Right lobe of liver (tissue), 6 donors: ENCODE measurements at regions not wholly inside any gene's neighbourhood (a gene's known extent, or its start where the extent isn't known, plus 50 kb on each side); places are given as distances from the start of the nearest gene placed in this dataset.
"Not testable (repeated sequence)": the region's sequence is repeated elsewhere in the genome, so short reads cannot be mapped to it uniquely, and the experiment has no call there.

Experiments used
- ATAC-seq, 4 donors: fragments of 200-7000 bp; cut with Tn5 transposase; one replicate each; pipeline ENCODE4 v1.9.1; 2020; ENCODE audit warnings: mild to moderate bottlenecking in 4 of 4, moderate library complexity in 4 of 4
- DNase-seq, 3 donors: peaks; one replicate each; pipeline ENCODE4 v3.0.0-alpha.2; 2020
- H3K27ac ChIP-seq, 3 donors: fragments of 200-600 bp; one replicate each; pipeline ENCODE4 v1.8.0; 2022
- H3K27me3 ChIP-seq, 2 donors: fragments of 200-600 bp; one replicate each; pipeline ENCODE4 v1.8.0; 2022
- H3K36me3 ChIP-seq, 4 donors: fragments of 200-600 bp; sonication (generic) in 1 of 4; one replicate each; pipeline versions ENCODE4 v1.5.1 to v1.8.0; 2017 to 2022; ENCODE audit warnings: control low read depth in 1 of 4
- H3K4me1 ChIP-seq, 4 donors: fragments of 200-600 bp; sonication (generic) in 1 of 4; one replicate each; pipeline versions ENCODE4 v1.5.1 to v1.8.0; 2017 to 2022; ENCODE audit warnings: control low read depth in 1 of 4
- H3K4me3 ChIP-seq, 3 donors: fragments of 200-600 bp; one replicate each; pipeline ENCODE4 v1.8.0; 2022
- H3K9me3 ChIP-seq, 4 donors: fragments of 200-600 bp; sonication (generic) in 1 of 4; one replicate each; pipeline versions ENCODE4 v1.5.1 to v1.8.0; 2017 to 2022; ENCODE audit warnings: control low read depth in 1 of 4
- CTCF ChIP-seq, 4 donors: fragments of 200-600 bp in 3 of 4; fragments of 450-650 bp in 1 of 4; IDR thresholded peaks; one replicate each; pipeline versions ENCODE4 v1.5.1 to v1.8.0; 2016 to 2022; ENCODE audit warnings: antibody characterized with exemption in 4 of 4, mild to moderate bottlenecking in 2 of 4
- POLR2A ChIP-seq: fragments of 450-650 bp; IDR thresholded peaks from one replicate; pipeline ENCODE4 v1.6.1; 2017; ENCODE audit warnings: antibody characterized with exemption, mild to moderate bottlenecking
- WGBS: methylation state at CpG from one replicate; pipeline ENCODE4 v1.1.6; 2018; ENCODE audit warnings: low coverage, low lambda C conversion rate; ENCODE audit not compliant: insufficient coverage; ENCODE audit errors: missing lambda C conversion rate; 5-methylcytosine and 5-hydroxymethylcytosine counted together
- intact Hi-C, 2 donors: fragments of 100-400 bp; cut with DNase I; formaldehyde crosslinking; loops; one replicate each; pipeline versions ENCODE4 v1.11.2 to v1.14.1; 2022
- donor health status: DM: no; HTN: yes; CAD: no.
- donor health status: DM: no; HTN: no; CAD: no.
- donor health status: DM: no; HTN: no; CAD: no.
- donor health status: DM: no; HTN: yes; CAD: no.
- donor health status: DM: no; HTN: yes; CAD: no.

- intact Hi-C loops = no loop called here
- no peak overlapping the region for H3K4me3 ChIP-seq
- no peak overlapping the region for H3K27ac ChIP-seq
- H3K4me1 ChIP-seq = no peaks in the 10 kb centered on the region
- no peaks in the 10 kb centered on the region for H3K9me3 ChIP-seq
- no peaks in the 10 kb centered on the region for H3K36me3 ChIP-seq
- no peak for ATAC-seq
- WGBS = 85% methylated on average over 4 of the region's 36 CpGs
- no peaks in the 10 kb centered on the region for H3K27me3 ChIP-seq
- peak in 1 of 3 donors; percentile 35 for DNase-seq
- TF ChIP-seq POLR2A = no peak
- no peak for TF ChIP-seq CTCF (IDR thresholded peaks at IDR 0.05)
Measured at GRCh38 chr13:63741029-63741813, 2325.6 kb upstream of the PCDH20 start.

GRCh38 chr13:63739112-63739735 lies 2323.6 kb upstream of the PCDH20 start:
- intact Hi-C loops = not testable (repeated sequence)

GRCh38 chr13:63737418-63737817 lies 2321.8 kb upstream of the PCDH20 start:
- 88% methylated on average over 3 of the region's 19 CpGs for WGBS
- no peak for TF ChIP-seq CTCF (IDR thresholded peaks at IDR 0.05)
- TF ChIP-seq POLR2A = no peak
- Histone ChIP-seq H3K9me3 (no peaks in the 10 kb centered on the region), H3K36me3 (no peaks in the 10 kb centered on the region), H3K27me3 (no peaks in the 10 kb centered on the region), H3K27ac (no peak overlapping the region), H3K4me1 (no peaks in the 10 kb centered on the region), H3K4me3 (no peak overlapping the region)
- ATAC-seq = no peak
- intact Hi-C loops = no loop called here
- peak in 1 of 3 donors; percentile 31 for DNase-seq

More at GRCh38 chr13:63739112-63739735, 2323.6 kb upstream of the PCDH20 start:
- H3K4me3 ChIP-seq, ATAC-seq, H3K36me3 ChIP-seq, H3K27ac ChIP-seq, H3K9me3 ChIP-seq, H3K27me3 ChIP-seq, H3K4me1 ChIP-seq: not testable (repeated sequence)
- WGBS = 75% methylated on average over 4 of the region's 23 CpGs
- peak in 1 of 3 donors; percentile 36 for DNase-seq

- intact Hi-C loops = no loop called here
Measured at GRCh38 chr13:63731896-63732295, 2316.2 kb upstream of the PCDH20 start.

GRCh38 chr13:63712159-63712558 lies 2296.5 kb upstream of the PCDH20 start:
- 77% methylated on average over 2 of the region's 2 CpGs for WGBS
- ATAC-seq, DNase-seq, H3K27ac ChIP-seq, H3K36me3 ChIP-seq, H3K9me3 ChIP-seq, intact Hi-C loops, H3K4me3 ChIP-seq, H3K27me3 ChIP-seq, H3K4me1 ChIP-seq: not testable (repeated sequence)

More at GRCh38 chr13:63731896-63732295, 2316.2 kb upstream of the PCDH20 start:
- H3K9me3 ChIP-seq = no peaks in the 10 kb centered on the region
- H3K27me3 ChIP-seq = no peaks in the 10 kb centered on the region
- no peaks in the 10 kb centered on the region for H3K36me3 ChIP-seq
- TF ChIP-seq CTCF (IDR thresholded peaks at IDR 0.05) (no peak), POLR2A (no peak)
- ATAC-seq (peak in 3 of 4 donors; percentile 14 to 42 (median 14)), DNase-seq (no peak)
- 46% methylated on average over 2 of the region's 3 CpGs for WGBS
- no peak overlapping the region for H3K27ac ChIP-seq
- no peak overlapping the region for H3K4me3 ChIP-seq
- H3K4me1 ChIP-seq = no peaks in the 10 kb centered on the region
